ENCODE measurements at regions not wholly inside any gene's neighbourhood (a gene's known extent, or its start where the extent isn't known, plus 50 kb on each side); places are given as distances from the start of the nearest gene placed in this dataset.

GRCh38 chr4:164617911-164618310, 136.0 kb upstream of the SMIM31 start:
- H3K4me2 ChIP-seq (replicated peaks; ENCODE audit: extremely low read depth, low read length, poor library complexity, severe bottlenecking): no peak overlapping the region
- H3K4me1 ChIP-seq (ENCODE audit: control insufficient read depth in 1 of 2, insufficient read depth in 2 of 2, low read length in 2 of 2): no peaks in the 10 kb centered on the region
- intact Hi-C loops (cut with micrococcal nuclease): no loop called here
- no peak overlapping the region for H2AFZ ChIP-seq (ENCODE audit: insufficient read depth, low read depth, low read length, poor library complexity, severe bottlenecking)
- Mint-ChIP-seq H3K27me3 (ENCODE audit: low read depth in 3 of 3) (no peaks in the 10 kb centered on the region), H3K4me3 (no peak overlapping the region), H3K27ac (no peak overlapping the region), H3K4me1 (no peaks in the 10 kb centered on the region), H3K9me3 (peaks cover 0 to 5% (median 2%) of the 10 kb centered on the region in 7 donors), H3K36me3 (no peaks in the 10 kb centered on the region)
- TF ChIP-seq CTCF (IDR thresholded peaks at IDR 0.05): no peak
- H3K4me3 ChIP-seq (replicated peaks in 1 of 3; ENCODE audit: low read depth in 2 of 3, low read length in 3 of 3): no peak overlapping the region
- DNase-seq: no peak
- no peaks in the 10 kb centered on the region for H3K27me3 ChIP-seq (ENCODE audit: control insufficient read depth in 2 of 2, insufficient read depth in 2 of 2, low read length in 2 of 2)
- no peak overlapping the region for H3K9ac ChIP-seq (ENCODE audit: insufficient read depth, low read length, poor library complexity, severe bottlenecking)
- WGBS (ENCODE audit: insufficient coverage): 100% methylated on average over 1 of the region's 3 CpGs
- no peak overlapping the region for H3K27ac ChIP-seq (ENCODE audit: low read depth in 1 of 2, low read length in 2 of 2)
- no peaks in the 10 kb centered on the region for H3K36me3 ChIP-seq (replicated peaks in 1 of 2; ENCODE audit: control insufficient read depth in 1 of 2, insufficient read depth in 2 of 2, low read length in 2 of 2)
- peaks cover 1 to 4% of the 10 kb centered on the region in 2 donors for H3K9me3 ChIP-seq (replicated peaks in 1 of 2; ENCODE audit: control insufficient read depth in 1 of 2, insufficient read depth in 1 of 2, low read length in 2 of 2)
- H4K20me1 ChIP-seq (ENCODE audit: insufficient read depth, low read length): no peaks in the 10 kb centered on the region
- no peaks in the 10 kb centered on the region for H3K79me2 ChIP-seq (ENCODE audit: insufficient read depth, low read length)

GRCh38 chr4:164621886-164622521, 131.9 kb upstream of the SMIM31 start:
- no peak overlapping the region for H3K4me3 ChIP-seq (replicated peaks in 1 of 3; ENCODE audit: low read depth in 2 of 3, low read length in 3 of 3)
- no peaks in the 10 kb centered on the region for H3K36me3 Mint-ChIP-seq
- no peak overlapping the region for H3K4me3 Mint-ChIP-seq
- H3K27me3 ChIP-seq (ENCODE audit: control insufficient read depth in 2 of 2, insufficient read depth in 2 of 2, low read length in 2 of 2): no peaks in the 10 kb centered on the region
- no peak overlapping the region for H3K27ac ChIP-seq (ENCODE audit: low read depth in 1 of 2, low read length in 2 of 2)
- H3K4me1 ChIP-seq (ENCODE audit: control insufficient read depth in 1 of 2, insufficient read depth in 2 of 2, low read length in 2 of 2): no peaks in the 10 kb centered on the region
- H3K27ac Mint-ChIP-seq: no peak overlapping the region
- H2AFZ ChIP-seq (ENCODE audit: insufficient read depth, low read depth, low read length, poor library complexity, severe bottlenecking): no peak overlapping the region
- no peak overlapping the region for H3K4me2 ChIP-seq (replicated peaks; ENCODE audit: extremely low read depth, low read length, poor library complexity, severe bottlenecking)
- WGBS (ENCODE audit: insufficient coverage): no CpG with 5 or more reads among the region's 4 CpGs
- no peaks in the 10 kb centered on the region for H3K36me3 ChIP-seq (replicated peaks in 1 of 2; ENCODE audit: control insufficient read depth in 1 of 2, insufficient read depth in 2 of 2, low read length in 2 of 2)
- no peak overlapping the region for H3K9ac ChIP-seq (ENCODE audit: insufficient read depth, low read length, poor library complexity, severe bottlenecking)
- intact Hi-C loops (cut with micrococcal nuclease): no loop called here
- H4K20me1 ChIP-seq (ENCODE audit: insufficient read depth, low read length): no peaks in the 10 kb centered on the region
- no peaks in the 10 kb centered on the region for H3K27me3 Mint-ChIP-seq (ENCODE audit: low read depth in 3 of 3)
- H3K4me1 Mint-ChIP-seq: no peaks in the 10 kb centered on the region
- TF ChIP-seq CTCF (IDR thresholded peaks at IDR 0.05): no peak
- peaks cover 3 to 13% (median 6%) of the 10 kb centered on the region in 7 donors for H3K9me3 Mint-ChIP-seq
- H3K9me3 ChIP-seq (replicated peaks in 1 of 2; ENCODE audit: control insufficient read depth in 1 of 2, insufficient read depth in 1 of 2, low read length in 2 of 2): peaks cover 12 to 14% of the 10 kb centered on the region in 2 donors
- no peak for DNase-seq
- H3K79me2 ChIP-seq (ENCODE audit: insufficient read depth, low read length): no peaks in the 10 kb centered on the region

All from CD14-positive monocyte (primary cell).